IMR-90 (cell line): ENCODE measurements at regions not wholly inside any gene's neighbourhood (a gene's known extent, or its start where the extent isn't known, plus 50 kb on each side); places are given as distances from the start of the nearest gene placed in this dataset.

Experiments used
- BHLHE40 ChIP-seq: fragments of 150-350 bp; IDR thresholded peaks from 2 replicates; pipeline ENCODE4 v1.6.1; 2016; ENCODE audit warnings: mild to moderate bottlenecking, low read depth, low read length
- CEBPB ChIP-seq: IDR thresholded peaks from 2 replicates; pipeline ENCODE4 v1.6.1; 2012; ENCODE audit warnings: low read depth, low read length, improper control_type of control experiment
- MAFK ChIP-seq: IDR thresholded peaks from 2 replicates; pipeline ENCODE4 v1.6.1; 2012; ENCODE audit warnings: low read depth, low read length, improper control_type of control experiment
- MXI1 ChIP-seq: IDR thresholded peaks from 2 replicates; pipeline ENCODE4 v1.6.1; 2012; ENCODE audit warnings: low read depth, mild to moderate bottlenecking, low read length, moderate library complexity, borderline replicate concordance
- NFE2L2 ChIP-seq: fragments of 150-350 bp; IDR thresholded peaks from 2 replicates; pipeline ENCODE4 v1.6.1; 2016; ENCODE audit warnings: low read depth, mild to moderate bottlenecking, low read length
- POLR2A ChIP-seq: IDR thresholded peaks from 2 replicates; pipeline ENCODE4 v1.6.1; 2012; ENCODE audit warnings: mild to moderate bottlenecking, low read depth, low read length
- RAD21 ChIP-seq: IDR thresholded peaks from 2 replicates; pipeline ENCODE4 v1.6.1; 2012; ENCODE audit warnings: low read length, improper control_type of control experiment
- RCOR1 ChIP-seq: IDR thresholded peaks from 2 replicates; pipeline ENCODE4 v1.6.1; 2012; ENCODE audit warnings: mild to moderate bottlenecking, low read length, improper control_type of control experiment; ENCODE audit not compliant: insufficient replicate concordance
- RFX5 ChIP-seq: IDR thresholded peaks from 2 replicates; pipeline ENCODE4 v1.8.0; 2012; ENCODE audit warnings: low read depth, mild to moderate bottlenecking, low read length, moderate library complexity
- SMC3 ChIP-seq: fragments of 150-350 bp; IDR thresholded peaks from 2 replicates; pipeline ENCODE4 v1.6.1; 2016; ENCODE audit warnings: low read depth, mild to moderate bottlenecking, antibody characterized with exemption, low read length, moderate library complexity
- TF ChIP-seq, protein P1 (sequence below): conservative IDR thresholded peaks from 2 replicates; pipeline ENCODE4 v1.5.1; 2012; ENCODE audit warnings: mild to moderate bottlenecking, low read depth, low read length, improper control_type of control experiment
- TF ChIP-seq, protein P2 (sequence below): fragments of 150-350 bp; IDR thresholded peaks from 2 replicates; pipeline ENCODE4 v1.6.1; 2016; ENCODE audit warnings: low read depth, mild to moderate bottlenecking, low read length, moderate library complexity, borderline replicate concordance
- TF ChIP-seq, protein P3 (sequence below): fragments of 150-350 bp; IDR thresholded peaks from 2 replicates; pipeline ENCODE4 v1.6.1; 2017; ENCODE audit warnings: mild to moderate bottlenecking, antibody characterized with exemption, low read length, low read depth

DNA sequence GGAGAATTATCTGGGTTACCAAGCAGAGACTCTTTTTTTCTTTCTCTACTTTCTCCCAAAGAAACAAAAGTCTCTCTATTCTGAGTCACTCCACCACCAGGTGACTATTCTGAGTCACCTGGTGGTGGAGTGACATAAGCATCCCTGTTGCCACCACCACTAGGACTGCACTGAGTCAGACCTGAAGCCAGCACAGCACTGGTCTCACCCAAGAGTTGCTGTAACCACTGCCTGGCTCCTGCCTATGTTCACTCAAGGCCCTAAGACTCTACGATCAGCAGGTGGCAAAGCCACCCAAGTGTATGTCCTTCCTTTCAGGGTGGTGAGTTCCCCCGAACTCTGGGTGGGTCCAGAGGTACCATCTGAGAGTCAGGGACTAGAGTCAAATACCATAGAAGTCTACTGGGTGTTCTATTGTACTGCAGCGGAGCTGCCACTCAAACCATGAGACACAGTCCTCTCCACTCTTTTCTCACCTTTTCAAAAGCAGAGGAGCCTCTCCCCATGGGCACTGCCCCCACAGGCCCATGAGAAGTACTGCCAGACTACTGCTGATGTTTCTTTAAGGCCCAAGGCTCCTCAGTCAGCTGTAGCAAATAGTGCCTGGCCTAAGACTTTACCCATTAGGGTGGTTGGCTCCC, 209.6 kb upstream of the IRS4 start:
- no peak for TF ChIP-seq CEBPB
- TF ChIP-seq, protein P1, sequence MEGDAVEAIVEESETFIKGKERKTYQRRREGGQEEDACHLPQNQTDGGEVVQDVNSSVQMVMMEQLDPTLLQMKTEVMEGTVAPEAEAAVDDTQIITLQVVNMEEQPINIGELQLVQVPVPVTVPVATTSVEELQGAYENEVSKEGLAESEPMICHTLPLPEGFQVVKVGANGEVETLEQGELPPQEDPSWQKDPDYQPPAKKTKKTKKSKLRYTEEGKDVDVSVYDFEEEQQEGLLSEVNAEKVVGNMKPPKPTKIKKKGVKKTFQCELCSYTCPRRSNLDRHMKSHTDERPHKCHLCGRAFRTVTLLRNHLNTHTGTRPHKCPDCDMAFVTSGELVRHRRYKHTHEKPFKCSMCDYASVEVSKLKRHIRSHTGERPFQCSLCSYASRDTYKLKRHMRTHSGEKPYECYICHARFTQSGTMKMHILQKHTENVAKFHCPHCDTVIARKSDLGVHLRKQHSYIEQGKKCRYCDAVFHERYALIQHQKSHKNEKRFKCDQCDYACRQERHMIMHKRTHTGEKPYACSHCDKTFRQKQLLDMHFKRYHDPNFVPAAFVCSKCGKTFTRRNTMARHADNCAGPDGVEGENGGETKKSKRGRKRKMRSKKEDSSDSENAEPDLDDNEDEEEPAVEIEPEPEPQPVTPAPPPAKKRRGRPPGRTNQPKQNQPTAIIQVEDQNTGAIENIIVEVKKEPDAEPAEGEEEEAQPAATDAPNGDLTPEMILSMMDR, result no peak
- TF ChIP-seq POLR2A, result no peak
- TF ChIP-seq RAD21, result no peak
- TF ChIP-seq RCOR1, result no peak
- TF ChIP-seq, protein P2, sequence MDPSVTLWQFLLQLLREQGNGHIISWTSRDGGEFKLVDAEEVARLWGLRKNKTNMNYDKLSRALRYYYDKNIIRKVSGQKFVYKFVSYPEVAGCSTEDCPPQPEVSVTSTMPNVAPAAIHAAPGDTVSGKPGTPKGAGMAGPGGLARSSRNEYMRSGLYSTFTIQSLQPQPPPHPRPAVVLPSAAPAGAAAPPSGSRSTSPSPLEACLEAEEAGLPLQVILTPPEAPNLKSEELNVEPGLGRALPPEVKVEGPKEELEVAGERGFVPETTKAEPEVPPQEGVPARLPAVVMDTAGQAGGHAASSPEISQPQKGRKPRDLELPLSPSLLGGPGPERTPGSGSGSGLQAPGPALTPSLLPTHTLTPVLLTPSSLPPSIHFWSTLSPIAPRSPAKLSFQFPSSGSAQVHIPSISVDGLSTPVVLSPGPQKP, result no peak
- TF ChIP-seq MXI1, result no peak
- TF ChIP-seq SMC3, result no peak
- TF ChIP-seq RFX5, result no peak
- TF ChIP-seq, protein P3, sequence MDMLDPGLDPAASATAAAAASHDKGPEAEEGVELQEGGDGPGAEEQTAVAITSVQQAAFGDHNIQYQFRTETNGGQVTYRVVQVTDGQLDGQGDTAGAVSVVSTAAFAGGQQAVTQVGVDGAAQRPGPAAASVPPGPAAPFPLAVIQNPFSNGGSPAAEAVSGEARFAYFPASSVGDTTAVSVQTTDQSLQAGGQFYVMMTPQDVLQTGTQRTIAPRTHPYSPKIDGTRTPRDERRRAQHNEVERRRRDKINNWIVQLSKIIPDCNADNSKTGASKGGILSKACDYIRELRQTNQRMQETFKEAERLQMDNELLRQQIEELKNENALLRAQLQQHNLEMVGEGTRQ, result no peak
- no peak for TF ChIP-seq MAFK
- TF ChIP-seq NFE2L2, result no peak
- TF ChIP-seq BHLHE40, result no peak
